A673 (cell line): ENCODE measurements at regions not wholly inside any gene's neighbourhood (a gene's known extent, or its start where the extent isn't known, plus 50 kb on each side); places are given as distances from the start of the nearest gene placed in this dataset.

Experiments used
- BruUV-seq: library from RNA; stranded (reverse); fragments of 400-500 nt; replicated peaks from 2 replicates; lab custom pipeline; 2021; lab: Mats Ljungman, UMichigan
- CTCF ChIA-PET: fragments of 300-600 bp; sonication (Branson Sonifier 250); formaldehyde crosslinking; loops from one replicate; lab custom pipeline; 2022; ENCODE audit warnings: antibody characterized with exemption; lab: Charles Lee
- POLR2A ChIA-PET: fragments of 300-600 bp; sonication (Branson Sonifier 250); formaldehyde crosslinking; loops from one replicate; lab custom pipeline; 2022; ENCODE audit warnings: antibody characterized with exemption; ENCODE audit not compliant: low non-redundant PET; lab: Charles Lee
- DNase-seq: peaks from one replicate; pipeline ENCODE4 v3.0.0-alpha.2; 2015; ENCODE audit warnings: low spot score
- H3K27ac ChIP-seq: fragments of 200-600 bp; sonication (generic); 2 replicates; pipeline ENCODE4 v1.5.1; 2016; ENCODE audit warnings: mixed run types, low read depth, mild to moderate bottlenecking, mixed read lengths, antibody characterized with exemption, low read length; ENCODE audit not compliant: poor library complexity, severe bottlenecking
- H3K27me3 ChIP-seq: fragments of 200-600 bp; sonication (generic); replicated peaks from 2 replicates; pipeline ENCODE4 v1.6.1; 2017; ENCODE audit warnings: mixed run types, low read depth, mild to moderate bottlenecking, mixed read lengths, antibody characterized with exemption, low read length; ENCODE audit not compliant: insufficient read depth, poor library complexity
- H3K36me3 ChIP-seq: fragments of 200-600 bp; sonication (generic); 2 replicates; pipeline ENCODE4 v1.6.1; 2016; ENCODE audit warnings: mixed run types, mild to moderate bottlenecking, mixed read lengths, antibody characterized with exemption, low read length; ENCODE audit not compliant: insufficient read depth, poor library complexity, severe bottlenecking
- H3K4me1 ChIP-seq: fragments of 200-600 bp; sonication (generic); 2 replicates; pipeline ENCODE4 v1.6.1; 2017; ENCODE audit warnings: mixed run types, mild to moderate bottlenecking, mixed read lengths, antibody characterized with exemption, low read length; ENCODE audit not compliant: insufficient read depth, poor library complexity, severe bottlenecking
- H3K4me3 ChIP-seq: fragments of 200-600 bp; sonication (generic); 2 replicates; pipeline ENCODE4 v1.5.1; 2016; ENCODE audit warnings: low read depth, mixed run types, mild to moderate bottlenecking, mixed read lengths, low read length; ENCODE audit not compliant: poor library complexity, severe bottlenecking
- H3K9me3 ChIP-seq: fragments of 200-600 bp; sonication (generic); 2 replicates; pipeline ENCODE4 v1.6.1; 2016; ENCODE audit warnings: mixed run types, low read depth, mild to moderate bottlenecking, mixed read lengths, antibody characterized with exemption, low read length; ENCODE audit not compliant: poor library complexity, severe bottlenecking
- CTCF ChIP-seq: fragments of 300-800, 200-600 bp; sonication (generic); conservative IDR thresholded peaks from 2 replicates; pipeline ENCODE4 v1.5.1; 2017; ENCODE audit warnings: low read depth, mild to moderate bottlenecking, antibody characterized with exemption, low read length, moderate library complexity, mixed read lengths
- EZH2 ChIP-seq: fragments of 200-600 bp; sonication (generic); IDR thresholded peaks from 2 replicates; pipeline ENCODE4 v1.6.1; 2017; ENCODE audit warnings: borderline replicate concordance, low read depth, mild to moderate bottlenecking, mixed read lengths, antibody characterized with exemption, low read length; ENCODE audit not compliant: poor library complexity, severe bottlenecking
- intact Hi-C: fragments of 100-400 bp; cut with micrococcal nuclease; formaldehyde crosslinking; loops from one replicate; pipeline ENCODE4 v1.10.0; 2022; ENCODE audit not compliant: unreplicated experiment

- H3K27me3 ChIP-seq, result no peaks in the 10 kb centered on the region
- DNase-seq, result no peak
- ChIA-PET POLR2A (no interaction called here), CTCF (no interaction called here)
- H3K9me3 ChIP-seq, result no peaks in the 10 kb centered on the region
- TF ChIP-seq CTCF (no peak), EZH2 (no peak)
- intact Hi-C loops, result no loop called here
- no peaks in the 10 kb centered on the region for H3K36me3 ChIP-seq
- H3K4me1 ChIP-seq, result no peaks in the 10 kb centered on the region
- no peak overlapping the region for H3K4me3 ChIP-seq
- H3K27ac ChIP-seq, result no peak overlapping the region
- BruUV-seq, result no TSS peak
Measured at GRCh38 chr7:18157233-18157632, 129.6 kb upstream of the PRPS1L1 start.

DNA sequence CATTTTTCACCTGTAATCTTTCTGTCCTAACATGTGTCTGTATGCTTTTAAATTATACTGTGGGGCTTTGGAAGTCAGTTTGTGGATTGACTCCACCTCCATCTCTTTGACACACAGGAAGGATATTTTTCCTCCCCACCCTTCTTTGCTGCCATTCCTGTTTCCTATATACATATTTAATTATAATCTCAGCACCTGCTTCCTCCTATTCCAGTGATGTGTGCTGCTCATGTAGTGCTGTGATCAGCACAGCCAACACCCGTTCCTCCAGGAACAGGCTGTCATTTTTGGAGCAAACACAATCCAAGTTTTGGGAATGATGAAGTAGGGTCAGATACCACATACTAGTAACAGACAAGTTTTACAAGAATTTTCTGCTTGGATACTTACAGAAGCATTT, 135.0 kb upstream of the PRPS1L1 start:
- ChIA-PET POLR2A (no interaction called here), CTCF (no interaction called here)
- BruUV-seq, result no TSS peak
- Histone ChIP-seq H3K27ac (no peak overlapping the region), H3K36me3 (no peaks in the 10 kb centered on the region), H3K4me3 (no peak overlapping the region), H3K4me1 (no peaks in the 10 kb centered on the region), H3K27me3 (no peaks in the 10 kb centered on the region), H3K9me3 (no peaks in the 10 kb centered on the region)
- no peak for TF ChIP-seq CTCF
- no peak for TF ChIP-seq EZH2
- intact Hi-C loops, result no loop called here
- DNase-seq, result no peak

DNA sequence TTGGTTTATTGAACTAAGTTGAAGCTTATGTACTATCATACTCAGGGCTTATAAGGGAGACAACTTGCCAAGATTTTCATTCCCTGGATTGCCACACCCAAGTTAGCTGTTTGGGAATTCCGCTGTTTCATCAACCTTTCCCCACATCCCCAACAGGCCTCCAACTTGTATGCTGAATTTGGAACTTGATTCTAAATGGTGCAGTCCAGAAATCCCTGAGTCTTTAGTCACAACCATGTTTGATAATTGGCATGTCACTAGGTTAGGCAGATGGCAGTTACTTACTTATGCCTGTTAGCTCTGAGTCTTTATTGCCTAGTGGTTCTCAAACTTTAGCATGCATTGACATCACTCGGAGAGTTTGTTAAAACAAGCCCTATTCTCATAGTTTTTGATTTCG, 135.4 kb upstream of the PRPS1L1 start:
- POLR2A ChIA-PET, result no interaction called here
- intact Hi-C loops, result no loop called here
- no peak for TF ChIP-seq CTCF
- no peak for TF ChIP-seq EZH2
- Histone ChIP-seq H3K27ac (no peak overlapping the region), H3K9me3 (no peaks in the 10 kb centered on the region), H3K4me3 (no peak overlapping the region), H3K4me1 (no peaks in the 10 kb centered on the region), H3K36me3 (no peaks in the 10 kb centered on the region), H3K27me3 (no peaks in the 10 kb centered on the region)
- CTCF ChIA-PET, result no interaction called here
- no peak for DNase-seq
- BruUV-seq, result no TSS peak
